K562 (cell line): ENCODE measurements at regions not wholly inside any gene's neighbourhood (a gene's known extent, or its start where the extent isn't known, plus 50 kb on each side); places are given as distances from the start of the nearest gene placed in this dataset.

ENCODE experiments used
- ATAC-seq: fragments of 200-7000 bp; cut with Tn5 transposase; 3 replicates; pipeline ENCODE4 v1.9.1; 2020; ENCODE audit warnings: moderate library complexity
- BruUV-seq: library from RNA; stranded (reverse); fragments of 400-500 nt; replicated peaks from 2 replicates; lab custom pipeline; 2021; lab: Mats Ljungman, UMichigan
- CTCF ChIA-PET: fragments of 300-600 bp; formaldehyde crosslinking; extraction: SDS; loops from one replicate; lab custom pipeline; 2021; ENCODE audit warnings: low intra/inter-chr PET ratio; lab: Yijun Ruan, JAX
- POLR2A ChIA-PET: fragments of 300-600, 350-650 bp; sonication (Branson Sonifier 250); formaldehyde crosslinking; extraction: SDS; loops from one replicate; lab custom pipeline; 2021; ENCODE audit warnings: antibody characterized with exemption, inconsistent platforms; lab: Yijun Ruan, JAX
- DNase-seq, 4 experiments: peaks; one replicate each; pipeline versions ENCODE4 v3.0.0 to v3.0.0-alpha.2; 2011 to 2018; ENCODE audit warnings: low spot score in 3 of 4, mixed read lengths in 3 of 4; ENCODE audit errors: extremely low read depth in 1 of 4
- FAIRE-seq: peaks from 2 replicates; lab custom pipeline; 2011; peaks lifted over from hg19 to GRCh38; lab: Jason Lieb, UNC
- H2AFZ ChIP-seq: 2 replicates; pipeline ENCODE4 v1.6.0; 2011; ENCODE audit warnings: low read depth, low read length, control low read depth, inconsistent platforms
- H3K27ac ChIP-seq: fragments of 200-600 bp; 3 replicates; pipeline ENCODE4 v1.8.0; 2011; ENCODE audit warnings: low read depth, mild to moderate bottlenecking, control low read depth, inconsistent platforms, low read length, moderate library complexity, mixed read lengths; ENCODE audit errors: extremely low read depth
- H3K27me3 ChIP-seq, 2 experiments: fragments of 300-600 bp in 1 of 2; 2 replicates in 1 of 2; 3 replicates in 1 of 2; pipeline versions ENCODE4 v1.6.0 to v1.8.0; 2011; ENCODE audit warnings: inconsistent platforms in 2 of 2, low read length in 2 of 2, mild to moderate bottlenecking in 1 of 2, mixed read lengths in 1 of 2, moderate library complexity in 1 of 2; ENCODE audit not compliant: control insufficient read depth in 2 of 2, insufficient read depth in 2 of 2
- H3K36me3 ChIP-seq: fragments of 300-600 bp; 3 replicates; pipeline ENCODE4 v1.8.0; 2011; ENCODE audit warnings: mild to moderate bottlenecking, low read length, inconsistent platforms; ENCODE audit not compliant: control insufficient read depth, insufficient read depth
- H3K4me1 ChIP-seq, 2 experiments: fragments of 200-600 bp in 1 of 2; replicated peaks in 1 of 2; 2 replicates in 1 of 2; 3 replicates in 1 of 2; pipeline versions ENCODE4 v1.5.1 to v1.8.0; 2011; ENCODE audit warnings: inconsistent platforms in 2 of 2, low read length in 2 of 2, mild to moderate bottlenecking in 1 of 2, mixed read lengths in 1 of 2, moderate library complexity in 1 of 2; ENCODE audit not compliant: control insufficient read depth in 2 of 2, insufficient read depth in 2 of 2
- H3K4me2 ChIP-seq: 2 replicates; pipeline ENCODE4 v1.6.1; 2011; ENCODE audit warnings: low read length, control low read depth, inconsistent platforms, mixed read lengths; ENCODE audit not compliant: insufficient read depth
- H3K4me3 ChIP-seq: fragments of 200-600 bp; sonication (generic), shearing (Covaris generic); 2 replicates; pipeline ENCODE4 v1.5.1; 2016; ENCODE audit warnings: control low read depth, inconsistent platforms
- H3K79me2 ChIP-seq: fragments of 200-600 bp; 3 replicates; pipeline ENCODE4 v1.8.0; 2011; ENCODE audit warnings: low read length, inconsistent platforms; ENCODE audit not compliant: control insufficient read depth, insufficient read depth
- H3K9ac ChIP-seq, 2 experiments: 2 replicates each; pipeline versions ENCODE4 v1.6.0 to v1.6.1; 2011; ENCODE audit warnings: low read depth in 2 of 2, low read length in 2 of 2, control low read depth in 1 of 2, inconsistent platforms in 1 of 2, mild to moderate bottlenecking in 1 of 2, mixed read lengths in 1 of 2; ENCODE audit not compliant: insufficient read depth in 1 of 2
- H3K9me1 ChIP-seq: one replicate; pipeline ENCODE4 v1.6.0; 2011; ENCODE audit warnings: inconsistent platforms, mild to moderate bottlenecking, low read length, moderate library complexity; ENCODE audit not compliant: control insufficient read depth, insufficient read depth
- H3K9me3 ChIP-seq: replicated peaks from 2 replicates; pipeline ENCODE4 v1.5.1; 2011; ENCODE audit warnings: low read depth, low read length, inconsistent platforms; ENCODE audit not compliant: control insufficient read depth, insufficient read depth
- H4K20me1 ChIP-seq: replicated peaks from 2 replicates; pipeline ENCODE4 v1.6.1; 2011; ENCODE audit warnings: low read length, inconsistent platforms, mixed read lengths; ENCODE audit not compliant: control insufficient read depth, insufficient read depth
- ARHGAP35 ChIP-seq: fragments of 450-650 bp; IDR thresholded peaks from 2 replicates; pipeline ENCODE4 v1.6.1; 2018; ENCODE audit not compliant: partially characterized antibody
- CC2D1A ChIP-seq: fragments of 450-650 bp; IDR thresholded peaks from 2 replicates; pipeline ENCODE4 v1.6.1; 2017; ENCODE audit warnings: mild to moderate bottlenecking
- DDX20 ChIP-seq: fragments of 450-650 bp; IDR thresholded peaks from 2 replicates; pipeline ENCODE4 v1.6.1; 2016; ENCODE audit warnings: missing genetic modification characterization, low read depth, mild to moderate bottlenecking, missing compliant biosample characterization, moderate library complexity
- HMG20B ChIP-seq: fragments of 250-450 bp; sonication (Bioruptor Pico); IDR thresholded peaks from 2 replicates; pipeline ENCODE4 v1.5.0; 2021; ENCODE audit warnings: mild to moderate bottlenecking
- ILK ChIP-seq: fragments of 450-650 bp; IDR thresholded peaks from 2 replicates; pipeline ENCODE4 v1.6.1; 2016; ENCODE audit warnings: missing genetic modification characterization, low read depth, mild to moderate bottlenecking, missing compliant biosample characterization, moderate library complexity, borderline replicate concordance
- KDM2B ChIP-seq: fragments of 250-450 bp; sonication (Bioruptor Pico); IDR thresholded peaks from 2 replicates; pipeline ENCODE4 v1.8.0; 2021; ENCODE audit warnings: mild to moderate bottlenecking, moderate library complexity
- KLF13 ChIP-seq: fragments of 450-650 bp; IDR thresholded peaks from 2 replicates; pipeline ENCODE4 v1.6.1; 2016; ENCODE audit warnings: missing genetic modification characterization, low read depth, mild to moderate bottlenecking, missing compliant biosample characterization, moderate library complexity, borderline replicate concordance
- LEF1 ChIP-seq: fragments of 450-650 bp; IDR thresholded peaks from 2 replicates; pipeline ENCODE4 v1.6.1; 2016; ENCODE audit warnings: mild to moderate bottlenecking
- MCM5 ChIP-seq: fragments of 450-650 bp; IDR thresholded peaks from 2 replicates; pipeline ENCODE4 v1.6.1; 2016; ENCODE audit warnings: low read depth
- PYGO2 ChIP-seq: fragments of 450-650 bp; IDR thresholded peaks from 2 replicates; pipeline ENCODE4 v1.6.1; 2016; ENCODE audit warnings: mild to moderate bottlenecking, missing genetic modification characterization, moderate library complexity, missing compliant biosample characterization
- RBM15 ChIP-seq: fragments of 200-400 bp; formaldehyde crosslinking; IDR thresholded peaks from 2 replicates; pipeline ENCODE4 v1.6.1; 2018; ENCODE audit warnings: mild to moderate bottlenecking, low read length, moderate library complexity; ENCODE audit not compliant: insufficient read depth
- STAG1 ChIP-seq: sonication (generic); formaldehyde crosslinking; IDR thresholded peaks from 2 replicates; pipeline ENCODE4 v1.5.0; 2020; ENCODE audit warnings: missing genetic modification reagents, borderline replicate concordance
- in situ Hi-C: fragments of 300-500 bp; cut with MboI; formaldehyde crosslinking; loops from 4 replicates; pipeline ENCODE4 v1.15.0; 2018; ENCODE audit warnings: inconsistent platforms, mixed read lengths
- intact Hi-C: fragments of 100-400 bp; cut with micrococcal nuclease; formaldehyde crosslinking; loops from 2 replicates; pipeline ENCODE4 v1.14.2; 2022
- TF ChIP-seq, protein P1 (sequence below), 2 experiments: fragments of 250-450 bp in 1 of 2; fragments of 450-650 bp in 1 of 2; sonication (Bioruptor Pico) in 1 of 2; IDR thresholded peaks; 2 replicates each; pipeline versions ENCODE4 v1.6.1 to v1.8.0; 2016 to 2021; ENCODE audit warnings: mild to moderate bottlenecking in 2 of 2, moderate library complexity in 2 of 2, missing compliant biosample characterization in 1 of 2, missing genetic modification characterization in 1 of 2
- TF ChIP-seq, protein P2 (sequence below): fragments of 450-650 bp; IDR thresholded peaks from 2 replicates; pipeline ENCODE4 v1.6.1; 2018; ENCODE audit not compliant: partially characterized antibody
- TF ChIP-seq, protein P3 (sequence below): fragments of 450-650 bp; conservative IDR thresholded peaks from 2 replicates; pipeline ENCODE4 v1.6.1; 2016; ENCODE audit warnings: missing genetic modification characterization, low read depth, mild to moderate bottlenecking, missing compliant biosample characterization, moderate library complexity

DNA sequence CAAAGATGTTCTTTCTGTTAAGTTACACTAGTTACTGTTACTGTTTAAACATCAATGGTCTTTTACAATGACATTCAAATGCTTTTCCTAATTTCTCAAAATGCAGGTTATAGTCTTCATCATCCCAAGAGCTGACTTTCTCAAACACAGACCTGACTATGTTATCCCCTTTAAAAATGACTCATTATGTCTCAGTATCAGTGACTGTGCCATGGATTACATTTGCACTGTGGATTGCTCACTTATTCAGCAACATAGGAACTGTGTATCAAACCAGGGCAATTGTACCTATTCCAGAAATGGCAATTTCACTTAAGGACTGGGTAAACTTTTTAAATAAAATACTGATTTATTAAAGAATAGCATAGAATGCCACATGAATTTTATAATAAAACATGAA is 630.2 kb upstream of the NOVA1 start:
- ATAC-seq = no peak
- Histone ChIP-seq H3K9ac (no peak overlapping the region), H3K4me3 (no peak overlapping the region), H3K4me2 (no peak overlapping the region), H3K36me3 (no peaks in the 10 kb centered on the region), H3K27ac (no peak overlapping the region), H3K79me2 (no peaks in the 10 kb centered on the region), H2AFZ (no peak overlapping the region), H3K4me1 (no peaks in the 10 kb centered on the region), H3K9me3 (no peaks in the 10 kb centered on the region), H3K9me1 (no peaks in the 10 kb centered on the region), H3K27me3 (no peaks in the 10 kb centered on the region), H4K20me1 (no peaks in the 10 kb centered on the region)
- CTCF ChIA-PET = no interaction called here
- POLR2A ChIA-PET = no interaction called here
- BruUV-seq = no TSS peak
- DNase-seq = no peak
- no peak for FAIRE-seq
- intact Hi-C loops (no loop called here), in situ Hi-C loops (no loop called here)
- TF ChIP-seq DDX20 (tag) (no peak), ILK (tag) (no peak), KLF13 (no peak), RBM15 (no peak), ARHGAP35 (no peak), KDM2B (CRISPR knock-in tag) (no peak), CC2D1A (no peak), PYGO2 (tag) (no peak), STAG1 (CRISPR knock-in tag) (no peak), LEF1 (no peak), MCM5 (no peak), HMG20B (CRISPR knock-in tag) (no peak)
- TF ChIP-seq, protein P1, sequence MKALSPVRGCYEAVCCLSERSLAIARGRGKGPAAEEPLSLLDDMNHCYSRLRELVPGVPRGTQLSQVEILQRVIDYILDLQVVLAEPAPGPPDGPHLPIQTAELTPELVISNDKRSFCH (CRISPR knock-in tag; IDR thresholded peaks at IDR 0.05) = no peak
- TF ChIP-seq, protein P1 (tag; IDR thresholded peaks at IDR 0.05) = no peak
- TF ChIP-seq, protein P2, sequence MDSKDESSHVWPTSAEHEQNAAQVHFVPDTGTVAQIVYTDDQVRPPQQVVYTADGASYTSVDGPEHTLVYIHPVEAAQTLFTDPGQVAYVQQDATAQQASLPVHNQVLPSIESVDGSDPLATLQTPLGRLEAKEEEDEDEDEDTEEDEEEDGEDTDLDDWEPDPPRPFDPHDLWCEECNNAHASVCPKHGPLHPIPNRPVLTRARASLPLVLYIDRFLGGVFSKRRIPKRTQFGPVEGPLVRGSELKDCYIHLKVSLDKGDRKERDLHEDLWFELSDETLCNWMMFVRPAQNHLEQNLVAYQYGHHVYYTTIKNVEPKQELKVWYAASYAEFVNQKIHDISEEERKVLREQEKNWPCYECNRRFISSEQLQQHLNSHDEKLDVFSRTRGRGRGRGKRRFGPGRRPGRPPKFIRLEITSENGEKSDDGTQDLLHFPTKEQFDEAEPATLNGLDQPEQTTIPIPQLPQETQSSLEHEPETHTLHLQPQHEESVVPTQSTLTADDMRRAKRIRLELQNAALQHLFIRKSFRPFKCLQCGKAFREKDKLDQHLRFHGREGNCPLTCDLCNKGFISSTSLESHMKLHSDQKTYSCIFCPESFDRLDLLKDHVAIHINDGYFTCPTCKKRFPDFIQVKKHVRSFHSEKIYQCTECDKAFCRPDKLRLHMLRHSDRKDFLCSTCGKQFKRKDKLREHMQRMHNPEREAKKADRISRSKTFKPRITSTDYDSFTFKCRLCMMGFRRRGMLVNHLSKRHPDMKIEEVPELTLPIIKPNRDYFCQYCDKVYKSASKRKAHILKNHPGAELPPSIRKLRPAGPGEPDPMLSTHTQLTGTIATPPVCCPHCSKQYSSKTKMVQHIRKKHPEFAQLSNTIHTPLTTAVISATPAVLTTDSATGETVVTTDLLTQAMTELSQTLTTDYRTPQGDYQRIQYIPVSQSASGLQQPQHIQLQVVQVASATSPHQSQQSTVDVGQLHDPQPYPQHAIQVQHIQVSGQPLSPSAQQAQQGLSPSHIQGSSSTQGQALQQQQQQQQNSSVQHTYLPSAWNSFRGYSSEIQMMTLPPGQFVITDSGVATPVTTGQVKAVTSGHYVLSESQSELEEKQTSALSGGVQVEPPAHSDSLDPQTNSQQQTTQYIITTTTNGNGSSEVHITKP = no peak
- TF ChIP-seq, protein P3, sequence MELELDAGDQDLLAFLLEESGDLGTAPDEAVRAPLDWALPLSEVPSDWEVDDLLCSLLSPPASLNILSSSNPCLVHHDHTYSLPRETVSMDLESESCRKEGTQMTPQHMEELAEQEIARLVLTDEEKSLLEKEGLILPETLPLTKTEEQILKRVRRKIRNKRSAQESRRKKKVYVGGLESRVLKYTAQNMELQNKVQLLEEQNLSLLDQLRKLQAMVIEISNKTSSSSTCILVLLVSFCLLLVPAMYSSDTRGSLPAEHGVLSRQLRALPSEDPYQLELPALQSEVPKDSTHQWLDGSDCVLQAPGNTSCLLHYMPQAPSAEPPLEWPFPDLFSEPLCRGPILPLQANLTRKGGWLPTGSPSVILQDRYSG (tag) = no peak
